Skeletal muscle cell (primary cell): ENCODE measurements at regions not wholly inside any gene's neighbourhood (a gene's known extent, or its start where the extent isn't known, plus 50 kb on each side); places are given as distances from the start of the nearest gene placed in this dataset.
"Not testable (repeated sequence)": the region's sequence is repeated elsewhere in the genome, so short reads cannot be mapped to it uniquely, and the experiment has no call there.

ENCODE experiments used
- DNase-seq: peaks from one replicate; pipeline ENCODE4 v3.0.0-alpha.2; 2010; ENCODE audit warnings: low read depth
- H3K4me3 ChIP-seq: 2 replicates; pipeline ENCODE4 v1.5.1; 2011; ENCODE audit warnings: low read depth, mild to moderate bottlenecking, control low read depth, low read length, moderate library complexity

GRCh38 chr1:224791362-224791941 is 138.0 kb upstream of the DNAH14 start:
- H3K4me3 ChIP-seq = no peak overlapping the region
- no peak for DNase-seq

DNA sequence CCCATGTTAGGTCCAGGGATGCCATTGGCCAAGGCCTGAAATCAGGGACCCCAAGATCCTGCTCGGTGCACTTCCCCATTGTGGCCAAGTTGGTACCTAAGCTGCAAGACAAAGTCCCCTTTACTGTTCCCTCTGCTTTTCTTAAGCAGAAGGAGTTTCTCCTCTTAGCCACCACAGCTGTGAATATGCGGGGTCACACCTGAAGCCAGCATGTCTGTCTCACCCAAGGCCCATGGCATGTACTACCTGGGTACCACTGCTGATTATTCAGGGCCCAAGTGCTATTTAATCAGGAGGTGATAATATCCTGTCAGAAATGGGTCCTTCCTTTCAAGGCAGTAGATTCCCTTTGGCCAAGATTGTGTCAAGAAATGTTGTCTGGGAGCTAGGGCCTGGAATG is 133.9 kb upstream of the DNAH14 start:
- no peak for DNase-seq
- H3K4me3 ChIP-seq = no peak overlapping the region

DNA sequence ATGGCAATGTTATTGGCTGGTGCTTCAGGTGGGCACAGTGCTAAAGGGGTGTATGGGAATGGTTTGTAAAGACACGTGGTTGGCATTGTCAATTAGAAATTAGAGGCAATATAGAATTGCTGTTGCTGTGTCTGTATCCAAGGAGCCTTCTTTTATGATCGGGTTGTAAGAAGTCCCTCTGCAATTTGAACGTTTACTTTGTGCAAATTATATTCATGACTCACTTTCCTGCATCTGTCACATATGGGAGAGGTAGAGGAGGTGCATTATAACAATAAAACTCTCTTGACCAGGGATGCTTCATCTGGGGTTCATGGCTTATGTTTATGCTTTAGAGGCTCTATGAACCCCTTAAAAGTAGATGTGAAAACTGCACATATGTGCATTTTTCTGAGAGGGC is 130.4 kb upstream of the DNAH14 start:
- no peak for DNase-seq
- H3K4me3 ChIP-seq = no peak overlapping the region

DNA sequence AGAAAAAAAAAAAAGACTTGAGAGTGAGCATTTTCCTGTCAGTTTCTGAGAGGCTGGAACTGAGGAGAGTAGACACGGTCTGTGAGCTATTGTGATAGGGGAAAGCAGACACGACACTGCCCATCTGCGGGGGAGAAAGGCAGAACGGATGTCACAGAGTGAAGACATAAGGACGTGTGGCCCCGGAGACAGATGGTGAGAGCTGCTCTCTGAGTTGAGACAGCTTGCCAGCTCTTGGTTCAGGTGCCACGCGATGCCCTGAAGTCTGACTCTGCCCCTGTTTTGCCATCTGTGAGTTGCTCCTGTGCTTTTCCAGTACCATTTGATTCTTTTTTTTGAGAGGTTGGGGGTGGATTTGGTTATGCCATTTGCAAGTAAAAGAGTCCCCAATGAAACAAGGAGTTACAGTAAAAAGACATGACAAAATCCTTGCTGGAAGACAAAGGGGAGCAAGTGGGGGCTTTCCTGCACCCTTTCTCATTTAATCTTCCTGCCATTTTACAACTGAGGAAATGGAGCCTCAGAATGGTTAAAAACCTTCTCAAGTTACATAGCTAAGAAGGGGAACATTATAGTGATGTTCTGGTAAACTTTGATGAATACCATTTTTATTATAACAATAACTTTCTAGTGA is 128.9 kb upstream of the DNAH14 start:
- no peak overlapping the region for H3K4me3 ChIP-seq
- no peak for DNase-seq

GRCh38 chr1:224801844-224802490 is 127.5 kb upstream of the DNAH14 start:
- H3K4me3 ChIP-seq = no peak overlapping the region
- DNase-seq = no peak

- no peak overlapping the region for H3K4me3 ChIP-seq
- no peak for DNase-seq
Observed at GRCh38 chr1:224802617-224803016, 126.9 kb upstream of the DNAH14 start.

DNA sequence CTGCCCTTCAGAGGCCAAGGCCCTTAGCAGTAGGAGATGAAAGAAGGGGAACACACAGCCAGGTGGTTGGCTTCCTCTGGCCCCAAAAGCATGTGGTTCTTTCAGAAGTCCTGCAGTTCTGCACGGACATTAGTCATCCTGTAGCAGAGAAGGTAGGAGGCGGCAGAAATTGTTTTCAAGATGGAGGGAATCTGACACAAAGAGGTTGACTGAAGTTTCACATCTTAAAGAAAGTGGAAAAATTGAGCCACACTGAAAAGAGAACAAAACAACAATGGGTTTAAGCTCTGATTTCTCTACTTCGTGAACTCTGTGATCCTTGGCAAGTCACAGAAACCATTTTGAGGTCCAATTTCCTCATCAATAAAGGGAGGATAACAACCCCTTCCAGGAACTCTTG is 125.3 kb upstream of the DNAH14 start:
- DNase-seq = no peak
- H3K4me3 ChIP-seq = no peak overlapping the region

DNA sequence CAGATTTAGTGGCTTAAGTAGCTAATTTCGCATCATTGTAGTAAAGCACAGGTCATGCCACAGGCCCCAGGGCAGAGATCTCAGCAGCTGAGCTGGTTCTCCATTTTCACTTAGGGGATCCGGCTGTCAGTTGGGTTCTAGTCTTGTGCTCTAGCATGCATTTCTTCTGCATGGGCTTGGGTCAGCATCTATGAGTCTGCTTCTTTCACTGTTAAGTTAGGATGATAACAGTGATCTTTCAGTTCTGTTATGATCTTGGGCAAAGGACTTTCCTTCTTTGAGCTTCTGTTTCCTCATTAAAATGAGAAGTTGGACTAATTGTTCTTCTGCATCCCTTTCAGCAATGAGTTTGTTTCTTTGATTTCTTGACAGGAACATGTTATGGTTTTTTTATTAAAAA is 123.6 kb upstream of the DNAH14 start:
- no peak for DNase-seq
- no peak overlapping the region for H3K4me3 ChIP-seq

DNA sequence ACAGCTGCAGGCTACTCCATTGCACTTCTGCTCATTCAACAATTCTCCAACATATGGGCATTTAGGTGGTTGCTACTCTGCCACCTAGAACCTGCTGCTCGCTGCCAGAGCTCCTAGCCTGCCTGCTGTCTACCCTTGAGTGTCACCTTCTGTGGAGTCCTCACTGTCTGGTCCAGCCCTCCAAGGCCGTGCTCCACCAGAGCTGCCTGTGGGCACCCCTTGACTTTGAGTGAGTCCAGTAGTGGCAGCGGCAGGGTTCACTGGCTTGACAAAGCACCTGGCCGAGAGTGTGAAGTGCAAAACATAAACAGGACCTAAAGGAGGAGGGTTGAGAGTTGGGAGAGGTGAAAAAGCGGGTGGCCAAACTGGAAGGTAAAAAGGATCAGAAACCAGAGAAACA is 120.3 kb upstream of the DNAH14 start:
- no peak for DNase-seq
- H3K4me3 ChIP-seq = no peak overlapping the region

DNA sequence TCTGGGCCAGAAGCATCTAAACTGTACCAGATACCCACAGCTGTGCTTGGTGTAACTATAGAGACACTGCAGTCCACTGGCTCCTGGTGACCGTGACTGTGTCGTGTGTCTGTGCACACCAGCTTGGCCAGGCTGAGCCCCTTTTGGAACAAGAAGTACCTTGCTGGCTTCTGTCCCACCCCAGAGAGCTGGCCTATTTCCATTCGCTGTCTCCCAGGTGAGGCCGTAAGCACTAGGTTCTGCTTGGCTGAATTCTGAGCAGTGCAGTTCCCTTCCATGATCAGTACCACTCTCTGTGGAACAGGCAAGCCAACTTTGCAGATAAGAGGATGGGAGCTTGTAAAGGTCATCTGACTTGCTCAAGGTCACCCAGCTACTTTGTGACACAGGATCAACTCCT is 119.9 kb upstream of the DNAH14 start:
- H3K4me3 ChIP-seq = no peak overlapping the region
- DNase-seq = no peak

- no peak for DNase-seq
- no peak overlapping the region for H3K4me3 ChIP-seq
Observed at GRCh38 chr1:224811564-224811963, 117.9 kb upstream of the DNAH14 start.

DNA sequence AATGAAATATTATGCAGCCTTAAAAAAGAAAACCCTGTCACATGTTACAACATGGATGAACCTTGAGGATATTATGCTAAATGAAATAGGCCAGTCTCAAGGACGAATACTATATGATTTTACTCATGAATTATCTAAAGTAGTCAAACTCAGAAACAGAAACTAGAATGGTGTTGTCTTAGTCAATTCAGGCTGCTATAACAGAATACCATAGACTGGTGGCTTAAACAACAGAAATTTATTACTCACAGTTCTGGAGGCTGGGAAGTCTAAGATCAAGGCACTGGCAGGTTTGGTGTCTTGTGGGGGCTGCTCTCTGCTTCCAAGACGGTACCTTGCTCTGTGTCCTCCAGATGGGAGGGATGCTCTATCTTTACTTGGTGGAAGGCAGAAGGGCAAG is 113.8 kb upstream of the DNAH14 start:
- H3K4me3 ChIP-seq = no peak overlapping the region
- DNase-seq = no peak

DNA sequence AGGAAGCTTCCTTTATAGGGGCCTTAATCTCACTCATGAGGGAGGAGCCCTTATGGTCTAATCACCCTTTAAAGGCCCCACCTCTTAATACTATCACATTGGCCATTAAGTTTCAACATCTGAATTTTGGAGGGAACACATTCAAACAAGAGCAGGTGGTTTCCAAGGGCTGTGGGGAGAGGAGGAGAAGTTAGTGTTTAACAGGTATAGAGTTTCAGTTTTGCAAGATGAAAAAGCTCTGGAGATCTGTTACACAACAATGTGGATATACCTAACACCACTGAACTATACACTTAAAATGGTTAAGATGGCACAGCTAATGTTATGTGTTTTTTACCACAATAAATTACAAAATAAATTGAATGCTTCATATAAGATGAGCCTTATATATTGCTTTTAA is 113.4 kb upstream of the DNAH14 start:
- H3K4me3 ChIP-seq = no peak overlapping the region
- no peak for DNase-seq

- H3K4me3 ChIP-seq = no peak overlapping the region
- DNase-seq = no peak
Observed at GRCh38 chr1:224817382-224817781, 112.1 kb upstream of the DNAH14 start.

DNA sequence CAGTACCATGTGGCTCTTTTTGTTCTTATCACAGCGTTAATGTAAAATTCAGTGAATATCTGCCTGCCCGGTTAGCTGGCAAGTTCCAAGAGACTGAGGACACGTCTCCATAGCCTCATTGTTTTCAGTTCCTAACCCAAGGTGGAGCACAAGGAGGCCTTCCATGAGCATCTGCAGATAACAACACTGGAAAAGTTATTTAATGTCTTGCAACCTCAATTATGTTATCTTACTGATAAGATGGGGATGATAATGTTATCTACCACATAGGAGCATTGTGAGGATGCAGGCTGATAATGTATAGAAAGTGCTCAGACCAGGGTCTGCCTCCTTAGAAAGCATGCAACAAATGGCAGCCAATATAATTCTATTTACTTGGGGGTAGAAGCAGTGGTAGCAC is 109.6 kb upstream of the DNAH14 start:
- no peak overlapping the region for H3K4me3 ChIP-seq
- no peak for DNase-seq

- no peak for DNase-seq
- H3K4me3 ChIP-seq = no peak overlapping the region
Observed at GRCh38 chr1:224820341-224820740, 109.1 kb upstream of the DNAH14 start.

DNA sequence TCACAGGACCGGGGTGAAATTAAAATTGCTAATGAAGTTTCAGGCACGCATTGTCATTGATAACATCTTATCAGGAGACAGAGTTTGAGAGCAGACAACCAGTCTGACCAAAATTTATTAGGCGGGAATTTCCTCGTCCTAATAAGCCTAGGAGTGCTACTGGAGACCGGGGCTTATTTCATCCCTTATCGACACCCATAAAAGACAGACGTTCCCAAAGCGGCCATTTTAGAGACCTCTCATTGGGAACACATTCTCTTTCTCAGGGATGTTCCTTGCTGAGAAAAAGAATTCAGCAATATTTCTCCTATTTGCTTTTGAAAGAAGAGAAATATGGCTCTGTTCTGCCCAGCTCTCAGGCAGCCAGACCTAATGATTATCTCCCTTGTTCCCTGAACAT is 107.7 kb upstream of the DNAH14 start:
- DNase-seq = not testable (repeated sequence)

GRCh38 chr1:224825525-224826000 is 103.9 kb upstream of the DNAH14 start:
- no peak overlapping the region for H3K4me3 ChIP-seq
- no peak for DNase-seq

More for the DNA sequence above, 107.7 kb upstream of the DNAH14 start:
- not testable (repeated sequence) for H3K4me3 ChIP-seq

GRCh38 chr1:224828691-224829090 is 100.8 kb upstream of the DNAH14 start:
- peak; percentile 7 for DNase-seq
- H3K4me3 ChIP-seq = no peak overlapping the region

- no peak overlapping the region for H3K4me3 ChIP-seq
- DNase-seq = no peak
Observed at GRCh38 chr1:224831501-224831900, 98.0 kb upstream of the DNAH14 start.
